RWPE1 (cell line): ENCODE measurements at regions not wholly inside any gene's neighbourhood (a gene's known extent, or its start where the extent isn't known, plus 50 kb on each side); places are given as distances from the start of the nearest gene placed in this dataset.

Experiments used
- CTCF ChIA-PET: fragments of 350-600 bp; sonication (Branson Sonifier 250); formaldehyde crosslinking; extraction: SDS; loops from one replicate; lab custom pipeline; 2021; lab: Yijun Ruan, JAX
- POLR2A ChIA-PET: fragments of 400-600 bp; formaldehyde crosslinking; extraction: SDS; loops from one replicate; lab custom pipeline; 2020; ENCODE audit warnings: antibody characterized with exemption; ENCODE audit not compliant: low non-redundant PET; lab: Yijun Ruan, JAX
- DNase-seq: peaks from one replicate; pipeline ENCODE4 v3.0.0; 2012; ENCODE audit warnings: low spot score
- H3K27ac ChIP-seq: fragments of 450-650 bp; 2 replicates; pipeline ENCODE4 v1.5.1; 2017
- TF ChIP-seq, protein P1 (sequence below): fragments of 450-650 bp; conservative IDR thresholded peaks from 2 replicates; pipeline ENCODE4 v1.5.1; 2017; ENCODE audit warnings: low read depth, mild to moderate bottlenecking

DNA sequence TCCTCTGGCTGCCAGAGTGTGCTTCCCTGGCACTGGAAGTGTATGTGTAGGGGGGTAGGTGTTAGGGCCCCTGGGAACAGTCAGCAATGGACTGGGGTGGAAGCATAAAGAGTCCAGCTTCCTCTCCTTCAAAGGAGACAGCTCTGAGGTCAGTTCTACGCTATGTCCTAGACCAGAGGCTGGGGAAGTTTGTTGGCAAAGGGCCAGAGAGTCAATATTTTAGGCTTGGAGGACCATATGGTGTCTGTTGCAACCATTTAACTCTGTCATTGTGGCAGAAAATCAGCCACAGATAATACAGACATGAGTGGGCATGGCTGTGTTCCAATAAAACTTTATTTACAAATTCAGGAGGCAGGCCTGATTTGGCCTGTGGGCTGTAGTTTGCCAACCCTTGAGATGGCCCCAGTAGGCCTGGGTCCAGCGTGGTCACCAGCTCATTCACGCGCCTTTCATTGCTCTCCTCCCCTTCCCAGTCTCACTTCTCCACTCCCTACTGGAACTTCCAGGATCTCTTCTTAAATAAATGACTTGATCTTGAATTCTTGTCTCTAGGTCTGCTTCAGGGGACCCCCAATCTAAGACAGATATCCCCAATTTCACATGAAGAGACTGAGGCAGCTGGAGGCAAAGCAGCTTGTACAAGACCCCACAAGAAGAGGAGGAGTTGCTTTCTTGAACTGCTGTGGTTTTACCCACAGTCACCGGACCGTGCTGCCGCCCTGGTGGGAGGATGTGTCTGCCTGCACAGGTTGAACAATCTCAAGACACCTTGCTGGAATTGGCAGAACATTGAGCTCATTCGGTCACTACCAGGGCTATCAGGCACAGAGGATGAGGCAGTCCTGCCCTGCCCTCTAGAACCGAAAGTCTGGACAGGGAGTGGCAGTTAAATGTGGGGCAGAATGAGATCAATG is 162.4 kb upstream of the POU3F1 start:
- TF ChIP-seq, protein P1, sequence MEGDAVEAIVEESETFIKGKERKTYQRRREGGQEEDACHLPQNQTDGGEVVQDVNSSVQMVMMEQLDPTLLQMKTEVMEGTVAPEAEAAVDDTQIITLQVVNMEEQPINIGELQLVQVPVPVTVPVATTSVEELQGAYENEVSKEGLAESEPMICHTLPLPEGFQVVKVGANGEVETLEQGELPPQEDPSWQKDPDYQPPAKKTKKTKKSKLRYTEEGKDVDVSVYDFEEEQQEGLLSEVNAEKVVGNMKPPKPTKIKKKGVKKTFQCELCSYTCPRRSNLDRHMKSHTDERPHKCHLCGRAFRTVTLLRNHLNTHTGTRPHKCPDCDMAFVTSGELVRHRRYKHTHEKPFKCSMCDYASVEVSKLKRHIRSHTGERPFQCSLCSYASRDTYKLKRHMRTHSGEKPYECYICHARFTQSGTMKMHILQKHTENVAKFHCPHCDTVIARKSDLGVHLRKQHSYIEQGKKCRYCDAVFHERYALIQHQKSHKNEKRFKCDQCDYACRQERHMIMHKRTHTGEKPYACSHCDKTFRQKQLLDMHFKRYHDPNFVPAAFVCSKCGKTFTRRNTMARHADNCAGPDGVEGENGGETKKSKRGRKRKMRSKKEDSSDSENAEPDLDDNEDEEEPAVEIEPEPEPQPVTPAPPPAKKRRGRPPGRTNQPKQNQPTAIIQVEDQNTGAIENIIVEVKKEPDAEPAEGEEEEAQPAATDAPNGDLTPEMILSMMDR, result no peak
- no peak for DNase-seq
- CTCF ChIA-PET, result no interaction called here
- POLR2A ChIA-PET, result no interaction called here
- H3K27ac ChIP-seq, result no peak overlapping the region

DNA sequence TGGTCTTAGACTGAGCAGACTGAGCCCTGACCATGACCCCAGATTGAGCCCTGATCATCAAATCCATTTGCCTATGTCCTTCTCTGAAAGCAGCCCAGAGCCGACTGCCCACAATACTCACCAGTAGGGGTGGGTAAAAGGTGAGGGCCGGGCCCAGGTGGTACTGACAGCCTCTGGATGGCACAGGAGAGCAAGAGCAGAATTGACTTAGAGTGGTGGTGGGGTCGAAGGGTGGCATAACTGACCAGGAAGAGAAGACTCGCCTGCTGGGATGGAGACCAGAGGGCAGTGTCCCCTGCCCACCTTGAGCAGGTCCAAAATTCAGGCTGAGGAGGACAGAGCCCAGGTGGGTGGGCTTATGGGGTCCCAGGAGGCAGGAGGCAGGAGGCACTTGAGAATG is 161.3 kb upstream of the POU3F1 start:
- ChIA-PET CTCF (no interaction called here), POLR2A (no interaction called here)
- TF ChIP-seq, protein P1, result no peak
- H3K27ac ChIP-seq, result no peak overlapping the region
- DNase-seq, result no peak

DNA sequence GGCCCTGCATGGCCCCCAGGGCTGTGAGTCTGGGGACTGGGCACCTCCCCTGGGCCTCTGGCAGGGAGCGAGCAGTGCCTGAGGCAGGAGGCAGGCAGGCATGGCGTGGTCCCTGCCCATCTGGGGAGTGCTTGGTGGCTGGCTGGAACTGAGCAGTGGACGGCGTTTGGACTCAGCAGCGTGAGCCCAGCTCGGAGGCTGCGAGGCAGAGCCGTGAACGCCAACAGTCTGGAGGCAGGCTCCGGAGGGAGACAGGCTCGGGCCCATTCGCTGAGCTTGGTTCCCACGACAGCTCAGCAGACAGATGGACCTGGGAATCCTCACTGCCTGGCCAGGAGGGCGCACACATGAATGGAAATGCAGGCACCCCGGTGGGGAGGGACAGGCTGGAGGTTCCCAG is 160.7 kb upstream of the POU3F1 start:
- H3K27ac ChIP-seq, result no peak overlapping the region
- ChIA-PET CTCF (interaction anchor here (0.9 kb wide), 1 partner anchor 12 kb away, joined by 3 read pairs; no protein-coding TSS in a partner anchor), POLR2A (no interaction called here)
- no peak for DNase-seq
- TF ChIP-seq, protein P1, result no peak

DNA sequence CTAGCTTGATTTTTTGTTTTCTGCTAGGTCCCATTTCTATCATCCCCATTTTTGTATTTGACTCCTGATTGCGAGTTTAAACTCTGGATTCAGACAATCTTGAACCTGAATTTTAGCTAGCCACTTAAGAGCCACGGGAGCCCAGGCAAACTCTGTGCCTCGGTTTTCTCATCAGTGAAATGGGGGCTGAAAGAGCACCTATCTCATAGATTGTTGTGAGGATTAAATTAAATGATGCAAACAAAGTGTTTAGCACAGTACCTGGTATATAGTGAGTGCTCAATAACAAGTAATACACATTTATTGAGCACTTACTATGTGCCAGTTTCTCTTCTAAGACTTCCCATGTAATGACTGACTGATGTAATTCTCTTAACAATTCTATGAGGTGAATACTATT is 158.1 kb upstream of the POU3F1 start:
- ChIA-PET CTCF (interaction anchor here (0.5 kb wide), 1 partner anchor 17 kb away, joined by 3 read pairs; no protein-coding TSS in a partner anchor), POLR2A (no interaction called here)
- TF ChIP-seq, protein P1, result no peak
- no peak for DNase-seq
- no peak overlapping the region for H3K27ac ChIP-seq

DNA sequence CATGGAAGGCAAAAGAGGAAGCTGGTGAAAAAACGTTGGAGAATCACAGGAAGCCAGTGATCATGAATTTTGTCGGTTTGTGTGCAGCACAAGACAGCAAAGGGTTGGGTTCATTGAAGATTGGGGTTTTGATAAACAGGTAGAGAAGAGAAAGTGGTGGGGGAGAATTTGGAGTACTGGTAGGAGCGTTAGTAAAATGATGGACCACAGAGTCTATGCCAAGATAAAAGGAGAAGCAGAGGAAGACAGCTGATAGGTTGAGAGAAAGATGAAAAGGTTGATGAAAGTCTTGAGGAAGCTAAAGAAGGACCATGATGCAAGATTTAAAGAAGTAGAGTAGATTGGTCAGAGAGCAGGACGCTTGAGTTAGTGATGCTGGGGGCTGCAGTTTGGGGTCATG is 156.8 kb upstream of the POU3F1 start:
- ChIA-PET POLR2A (no interaction called here), CTCF (no interaction called here)
- DNase-seq, result no peak
- TF ChIP-seq, protein P1, result no peak
- no peak overlapping the region for H3K27ac ChIP-seq

DNA sequence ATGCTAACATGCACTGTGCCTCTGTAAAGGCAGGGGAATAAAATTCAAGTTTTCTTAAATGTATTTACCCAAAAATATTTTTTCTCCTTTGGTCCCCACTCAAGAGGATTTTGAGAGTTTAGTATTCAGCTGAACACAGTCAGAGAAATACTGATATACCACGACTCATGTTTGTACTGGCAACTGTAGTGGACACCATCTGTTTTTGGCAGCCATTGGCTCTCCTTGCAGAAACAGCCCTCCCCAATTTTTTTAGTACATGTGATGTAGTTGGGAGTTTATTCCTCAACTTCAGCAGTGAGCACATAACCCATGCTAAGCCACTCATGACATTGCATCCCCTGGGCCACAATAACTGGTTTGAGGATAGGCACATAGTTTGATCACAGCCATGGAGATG is 154.8 kb upstream of the POU3F1 start:
- no peak overlapping the region for H3K27ac ChIP-seq
- TF ChIP-seq, protein P1, result no peak
- POLR2A ChIA-PET, result no interaction called here
- DNase-seq, result no peak
- CTCF ChIA-PET, result no interaction called here
